Skeletal muscle satellite cell (primary cell): ENCODE measurements at regions not wholly inside any gene's neighbourhood (a gene's known extent, or its start where the extent isn't known, plus 50 kb on each side); places are given as distances from the start of the nearest gene placed in this dataset.

Experiments used
- H3K27me3 ChIP-seq: 2 replicates; pipeline ENCODE4 v1.7.0; 2013; ENCODE audit warnings: low read length; ENCODE audit not compliant: control insufficient read depth, insufficient read depth
- H3K36me3 ChIP-seq: 2 replicates; pipeline ENCODE4 v1.7.0; 2013; ENCODE audit warnings: mild to moderate bottlenecking, control low read depth, low read length; ENCODE audit not compliant: insufficient read depth
- H3K4me1 ChIP-seq: 2 replicates; pipeline ENCODE4 v1.7.0; 2013; ENCODE audit warnings: low read length; ENCODE audit not compliant: control insufficient read depth, insufficient read depth
- H3K4me2 ChIP-seq: 2 replicates; pipeline ENCODE4 v1.7.0; 2013; ENCODE audit warnings: mild to moderate bottlenecking, low read length
- H3K4me3 ChIP-seq: 2 replicates; pipeline ENCODE4 v1.7.0; 2013; ENCODE audit warnings: low read length
- H3K9ac ChIP-seq: 2 replicates; pipeline ENCODE4 v1.7.0; 2013; ENCODE audit warnings: mild to moderate bottlenecking, low read depth, low read length, moderate library complexity
- H3K9me3 ChIP-seq: replicated peaks from 2 replicates; pipeline ENCODE4 v1.7.0; 2013; ENCODE audit warnings: mild to moderate bottlenecking, control low read depth, low read length

DNA sequence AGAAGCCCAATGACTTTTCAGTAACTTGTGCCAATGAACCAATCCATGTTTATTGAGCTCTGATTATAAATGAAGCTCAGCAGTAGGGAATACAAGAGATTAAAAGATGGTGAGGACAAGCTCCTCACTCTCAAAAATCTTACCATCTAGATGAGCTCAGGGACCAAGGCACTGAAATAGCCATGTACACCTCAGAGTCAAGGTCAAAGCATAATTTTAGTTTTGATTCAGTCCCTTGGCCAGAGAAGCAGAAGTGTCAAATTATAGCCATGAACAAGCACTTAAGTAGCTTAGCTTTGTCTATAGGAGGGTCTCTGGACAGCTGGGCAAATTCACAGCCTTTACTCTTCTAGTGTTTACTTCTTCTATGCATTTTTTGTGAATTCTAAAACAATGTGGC, 131.0 kb upstream of the DTNBP1 start:
- no peaks in the 10 kb centered on the region for H3K9me3 ChIP-seq
- H3K36me3 ChIP-seq = no peaks in the 10 kb centered on the region
- H3K9ac ChIP-seq = no peak overlapping the region
- no peak overlapping the region for H3K4me2 ChIP-seq
- H3K4me3 ChIP-seq = no peak overlapping the region
- H3K27me3 ChIP-seq = no peaks in the 10 kb centered on the region
- no peaks in the 10 kb centered on the region for H3K4me1 ChIP-seq

GRCh38 chr6:15793288-15793687, 130.5 kb upstream of the DTNBP1 start:
- Histone ChIP-seq H3K36me3 (no peaks in the 10 kb centered on the region), H3K9ac (no peak overlapping the region), H3K4me3 (no peak overlapping the region), H3K9me3 (no peaks in the 10 kb centered on the region), H3K4me2 (no peak overlapping the region), H3K27me3 (no peaks in the 10 kb centered on the region), H3K4me1 (no peaks in the 10 kb centered on the region)

- H3K27me3 ChIP-seq = no peaks in the 10 kb centered on the region
- no peak overlapping the region for H3K9ac ChIP-seq
- no peak overlapping the region for H3K4me2 ChIP-seq
- no peaks in the 10 kb centered on the region for H3K36me3 ChIP-seq
- no peak overlapping the region for H3K4me3 ChIP-seq
- no peaks in the 10 kb centered on the region for H3K4me1 ChIP-seq
- no peaks in the 10 kb centered on the region for H3K9me3 ChIP-seq
Measured at GRCh38 chr6:15792842-15793241, 130.0 kb upstream of the DTNBP1 start.

DNA sequence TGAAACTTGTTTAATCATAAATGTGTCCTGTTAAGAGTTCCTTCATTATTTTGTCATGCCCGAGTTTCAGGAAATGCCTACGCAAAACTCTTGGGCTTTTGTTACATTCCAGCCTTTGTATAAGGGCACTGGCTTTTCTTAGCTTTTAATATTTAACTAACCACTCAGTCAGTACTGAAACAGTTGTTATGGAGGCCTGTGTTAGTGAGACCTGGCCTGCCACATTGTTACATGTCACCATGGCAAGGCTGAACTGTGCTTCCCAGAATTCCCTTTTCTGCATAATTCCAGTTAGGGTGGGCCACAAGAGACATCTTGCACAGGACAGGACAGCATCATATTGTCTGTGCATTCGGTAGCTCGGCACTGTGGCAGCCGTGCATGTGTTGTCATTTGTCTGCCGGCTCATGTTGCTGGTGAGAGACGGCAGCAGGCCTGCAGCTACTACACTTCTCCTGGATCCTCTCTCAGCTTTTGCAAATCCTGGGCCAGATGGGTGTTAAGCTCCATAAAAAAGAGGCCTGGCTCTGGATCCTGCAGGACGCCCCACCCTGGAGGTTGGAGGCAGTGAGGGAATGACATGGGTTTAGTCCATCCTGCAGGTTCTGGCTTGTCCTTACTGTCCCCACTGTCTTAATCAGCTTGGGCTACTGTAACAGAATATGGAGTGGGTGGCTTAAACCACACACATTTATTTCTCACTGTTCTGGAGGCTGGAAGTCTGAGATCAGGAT, 128.8 kb upstream of the DTNBP1 start:
- H3K4me3 ChIP-seq = no peak overlapping the region
- no peaks in the 10 kb centered on the region for H3K27me3 ChIP-seq
- H3K4me2 ChIP-seq = no peak overlapping the region
- no peaks in the 10 kb centered on the region for H3K9me3 ChIP-seq
- no peaks in the 10 kb centered on the region for H3K36me3 ChIP-seq
- no peaks in the 10 kb centered on the region for H3K4me1 ChIP-seq
- H3K9ac ChIP-seq = no peak overlapping the region

DNA sequence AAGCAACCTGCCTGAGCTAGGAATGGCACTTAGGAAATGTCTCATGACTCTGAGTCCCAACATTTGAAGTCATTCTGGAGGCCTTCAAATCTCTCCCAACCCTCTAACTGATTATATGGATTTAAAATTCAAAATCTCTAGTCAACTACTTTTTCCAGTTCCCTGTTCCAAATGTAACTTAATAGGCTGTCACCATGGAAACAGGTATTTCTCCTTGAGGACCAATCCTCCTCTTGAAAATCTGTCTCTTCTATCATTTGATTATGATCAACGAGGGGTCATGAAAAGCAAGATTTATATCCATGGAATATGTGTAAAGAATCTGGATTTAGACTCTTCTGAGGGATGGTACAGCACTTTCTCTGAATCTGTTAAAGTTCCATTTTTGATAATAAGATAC, 127.3 kb upstream of the DTNBP1 start:
- Histone ChIP-seq H3K9ac (no peak overlapping the region), H3K36me3 (no peaks in the 10 kb centered on the region), H3K4me3 (no peak overlapping the region), H3K4me1 (no peaks in the 10 kb centered on the region), H3K4me2 (no peak overlapping the region), H3K9me3 (no peaks in the 10 kb centered on the region), H3K27me3 (no peaks in the 10 kb centered on the region)

DNA sequence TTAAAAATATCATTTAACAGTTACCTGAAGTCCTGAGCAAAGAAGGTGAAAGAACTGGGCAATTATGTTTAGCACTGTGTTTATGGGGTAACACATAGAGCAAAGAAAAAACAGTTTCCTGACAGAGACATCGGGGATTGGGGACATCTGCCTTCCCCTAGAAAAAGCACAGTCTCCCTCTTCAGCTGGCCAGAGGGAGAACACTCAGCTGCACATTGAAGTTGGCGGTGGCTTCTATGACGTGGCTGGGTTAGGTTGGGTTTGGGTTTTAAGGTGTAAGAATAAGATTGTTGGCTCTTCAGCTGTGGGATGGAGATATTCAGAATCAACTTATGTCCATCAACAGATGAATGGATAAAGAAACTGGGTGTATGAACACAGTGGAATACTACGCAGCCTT, 124.0 kb upstream of the DTNBP1 start:
- H3K4me2 ChIP-seq = no peak overlapping the region
- no peaks in the 10 kb centered on the region for H3K4me1 ChIP-seq
- H3K27me3 ChIP-seq = no peaks in the 10 kb centered on the region
- no peaks in the 10 kb centered on the region for H3K36me3 ChIP-seq
- no peaks in the 10 kb centered on the region for H3K9me3 ChIP-seq
- no peak overlapping the region for H3K9ac ChIP-seq
- no peak overlapping the region for H3K4me3 ChIP-seq

- no peaks in the 10 kb centered on the region for H3K27me3 ChIP-seq
Measured at GRCh38 chr6:15783484-15783883, 120.7 kb upstream of the DTNBP1 start.

GRCh38 chr6:15781890-15782289, 119.1 kb upstream of the DTNBP1 start:
- H3K9ac ChIP-seq = no peak overlapping the region
- no peak overlapping the region for H3K4me2 ChIP-seq
- no peaks in the 10 kb centered on the region for H3K9me3 ChIP-seq
- H3K4me3 ChIP-seq = no peak overlapping the region
- no peaks in the 10 kb centered on the region for H3K4me1 ChIP-seq
- H3K27me3 ChIP-seq = no peaks in the 10 kb centered on the region
- H3K36me3 ChIP-seq = no peaks in the 10 kb centered on the region

More at GRCh38 chr6:15783484-15783883, 120.7 kb upstream of the DTNBP1 start:
- no peak overlapping the region for H3K4me3 ChIP-seq
- H3K4me1 ChIP-seq = no peaks in the 10 kb centered on the region
- no peak overlapping the region for H3K4me2 ChIP-seq
- no peak overlapping the region for H3K9ac ChIP-seq
- no peaks in the 10 kb centered on the region for H3K36me3 ChIP-seq
- H3K9me3 ChIP-seq = no peaks in the 10 kb centered on the region

DNA sequence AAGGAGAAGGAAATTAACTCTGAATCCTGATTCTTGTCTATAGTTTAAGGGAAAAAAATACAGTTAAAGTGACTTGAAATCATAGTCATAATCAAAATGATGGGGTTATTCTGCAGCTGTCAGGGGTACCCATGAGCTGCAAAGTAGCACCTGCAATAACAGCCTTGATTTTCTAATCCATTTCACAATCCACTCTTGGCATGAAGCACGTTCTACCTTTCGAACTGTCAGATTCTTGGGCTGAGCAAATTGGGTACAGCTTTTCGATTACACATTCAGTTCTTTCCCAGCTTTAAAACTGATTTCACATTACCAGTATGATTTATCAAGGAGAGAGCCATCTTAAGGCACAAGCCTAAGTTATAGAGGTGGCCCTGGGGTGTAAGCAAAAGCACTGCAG, 118.5 kb upstream of the DTNBP1 start:
- Histone ChIP-seq H3K9me3 (no peaks in the 10 kb centered on the region), H3K4me1 (no peaks in the 10 kb centered on the region), H3K4me2 (no peak overlapping the region), H3K4me3 (no peak overlapping the region), H3K27me3 (no peaks in the 10 kb centered on the region), H3K9ac (no peak overlapping the region), H3K36me3 (no peaks in the 10 kb centered on the region)

DNA sequence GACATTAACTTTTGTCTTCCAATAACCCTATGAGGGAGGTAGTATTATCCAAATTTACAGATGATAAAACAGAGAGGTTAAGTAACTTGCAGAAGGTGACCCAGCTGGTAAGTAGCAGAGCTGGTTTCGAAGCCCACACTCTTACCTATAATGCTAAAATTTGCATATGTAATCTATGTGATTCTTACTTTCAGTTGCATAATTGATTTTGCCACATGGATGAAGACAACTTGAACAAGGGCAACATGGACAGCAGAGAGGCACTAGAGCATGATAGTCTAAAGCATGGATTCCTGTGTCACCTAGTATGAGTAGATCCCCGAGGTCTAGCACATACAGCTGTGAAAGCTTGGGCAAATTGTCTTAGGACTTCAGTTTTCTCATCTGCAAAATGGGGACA, 117.6 kb upstream of the DTNBP1 start:
- H3K9ac ChIP-seq = no peak overlapping the region
- no peak overlapping the region for H3K4me2 ChIP-seq
- H3K27me3 ChIP-seq = no peaks in the 10 kb centered on the region
- no peak overlapping the region for H3K4me3 ChIP-seq
- H3K9me3 ChIP-seq = no peaks in the 10 kb centered on the region
- no peaks in the 10 kb centered on the region for H3K4me1 ChIP-seq
- no peaks in the 10 kb centered on the region for H3K36me3 ChIP-seq

DNA sequence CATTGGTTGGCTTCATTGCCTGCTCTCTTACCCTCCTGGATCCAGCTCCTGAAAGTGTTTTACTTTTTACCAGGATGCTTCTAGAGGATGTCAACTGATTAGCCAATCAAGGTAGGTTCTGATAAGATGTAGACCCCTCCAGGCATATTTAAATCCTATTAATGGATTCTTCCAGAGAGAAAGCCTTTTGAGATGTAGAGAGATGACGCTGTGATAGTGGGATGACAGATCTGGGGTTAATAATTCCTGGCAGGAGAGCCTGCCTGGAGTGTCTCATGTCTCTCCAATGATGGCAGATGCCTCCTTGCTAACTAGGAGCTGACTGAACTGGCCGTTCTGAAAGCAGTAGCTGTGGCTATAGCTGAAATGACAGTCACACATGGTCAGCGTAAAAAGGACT, 116.9 kb upstream of the DTNBP1 start:
- Histone ChIP-seq H3K27me3 (no peaks in the 10 kb centered on the region), H3K36me3 (no peaks in the 10 kb centered on the region), H3K4me3 (no peak overlapping the region), H3K9me3 (no peaks in the 10 kb centered on the region), H3K4me1 (no peaks in the 10 kb centered on the region), H3K4me2 (no peak overlapping the region), H3K9ac (no peak overlapping the region)

GRCh38 chr6:15776458-15776980, 113.7 kb upstream of the DTNBP1 start:
- no peaks in the 10 kb centered on the region for H3K27me3 ChIP-seq
- H3K4me2 ChIP-seq = no peak overlapping the region
- H3K9me3 ChIP-seq = no peaks in the 10 kb centered on the region
- no peaks in the 10 kb centered on the region for H3K36me3 ChIP-seq
- no peak overlapping the region for H3K4me3 ChIP-seq
- H3K4me1 ChIP-seq = no peaks in the 10 kb centered on the region
- no peak overlapping the region for H3K9ac ChIP-seq
